ENCODE measurements at regions not wholly inside any gene's neighbourhood (a gene's known extent, or its start where the extent isn't known, plus 50 kb on each side); places are given as distances from the start of the nearest gene placed in this dataset.

DNA sequence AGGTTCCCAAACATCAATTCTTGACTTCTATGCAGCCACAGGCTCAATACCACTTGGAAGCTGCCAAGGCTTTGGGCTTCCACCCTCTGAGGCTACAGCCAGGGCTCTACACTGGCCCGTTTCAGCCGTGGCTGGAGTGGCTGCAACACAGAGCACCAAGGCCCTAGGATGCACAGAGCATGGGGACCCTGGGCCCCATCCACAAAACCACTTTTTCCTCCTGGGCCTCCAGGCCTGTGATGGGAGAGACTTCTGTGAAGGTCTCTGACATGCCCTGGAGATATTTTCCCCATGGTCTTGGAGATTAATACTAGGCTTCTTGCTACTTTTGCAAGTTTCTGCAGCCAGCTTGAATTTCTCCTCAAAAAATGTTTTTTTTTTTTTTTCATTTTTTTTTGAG, 655.4 kb upstream of the ZP4 start:
- no peak for FAIRE-seq
- CTCF ChIA-PET, result no interaction called here

GRCh38 chr1:238537641-238538040, 646.9 kb upstream of the ZP4 start:
- POLR2A ChIA-PET, result no interaction called here

More for the DNA sequence above, 655.4 kb upstream of the ZP4 start:
- H4K20me1 ChIP-seq (replicated peaks; ENCODE audit: control insufficient read depth, extremely low read depth, insufficient read depth, low read length), result no peaks in the 10 kb centered on the region
- no peaks in the 10 kb centered on the region for H3K9me1 ChIP-seq (replicated peaks; ENCODE audit: control insufficient read depth, extremely low read depth, insufficient read depth, low read length)
- POLR2A ChIA-PET, result no interaction called here
- H3K27ac ChIP-seq (ENCODE audit: insufficient read depth, low read depth, low read length), result no peak overlapping the region
- no peaks in the 10 kb centered on the region for H3K9me3 ChIP-seq (replicated peaks; ENCODE audit: control insufficient read depth, insufficient read depth, low read length)
- TF ChIP-seq POLR2A (IDR thresholded peaks at IDR 0.05; ENCODE audit: low read depth, low read length), result no peak
- H3K4me2 ChIP-seq (ENCODE audit: insufficient read depth, low read length), result no peak overlapping the region
- dilution Hi-C loops (cut with MboI; ENCODE audit: extremely low pct_ligation_motif_present, low sequenced_read_pairs) (no loop called here), intact Hi-C loops (cut with micrococcal nuclease) (no loop called here)
- H2AFZ ChIP-seq (ENCODE audit: low read depth, low read length), result no peak overlapping the region
- H3K36me3 ChIP-seq (ENCODE audit: control insufficient read depth in 2 of 2, extremely low read depth in 1 of 2, insufficient read depth in 2 of 2, low read length in 2 of 2), result no peaks in the 10 kb centered on the region
- no peaks in the 10 kb centered on the region for H3K79me2 ChIP-seq (ENCODE audit: control insufficient read depth, insufficient read depth, low read length)
- no peak overlapping the region for H3K4me3 ChIP-seq (replicated peaks in 1 of 3; ENCODE audit: insufficient read depth in 1 of 3, low read depth in 1 of 3, low read length in 3 of 3)
- H3K4me1 ChIP-seq (ENCODE audit: control insufficient read depth, extremely low read depth, insufficient read depth, low read length), result no peaks in the 10 kb centered on the region
- no peak overlapping the region for H3K9ac ChIP-seq (replicated peaks; ENCODE audit: extremely low read depth, insufficient read depth, low read length)
- no peaks in the 10 kb centered on the region for H3K27me3 ChIP-seq (ENCODE audit: control insufficient read depth in 2 of 2, insufficient read depth in 2 of 2, low read length in 2 of 2)
- BruUV-seq (replicated peaks), result no TSS peak
- no peak for DNase-seq (ENCODE audit: low read depth, low spot score)

More at GRCh38 chr1:238537641-238538040, 646.9 kb upstream of the ZP4 start:
- Histone ChIP-seq H2AFZ (ENCODE audit: low read depth, low read length) (no peak overlapping the region), H3K27ac (ENCODE audit: insufficient read depth, low read depth, low read length) (no peak overlapping the region), H3K27me3 (ENCODE audit: control insufficient read depth in 2 of 2, insufficient read depth in 2 of 2, low read length in 2 of 2) (no peaks in the 10 kb centered on the region), H3K4me1 (ENCODE audit: control insufficient read depth, extremely low read depth, insufficient read depth, low read length) (no peaks in the 10 kb centered on the region), H3K4me3 (replicated peaks in 1 of 3; ENCODE audit: insufficient read depth in 1 of 3, low read depth in 1 of 3, low read length in 3 of 3) (no peak overlapping the region), H3K36me3 (ENCODE audit: control insufficient read depth in 2 of 2, extremely low read depth in 1 of 2, insufficient read depth in 2 of 2, low read length in 2 of 2) (no peaks in the 10 kb centered on the region), H4K20me1 (replicated peaks; ENCODE audit: control insufficient read depth, extremely low read depth, insufficient read depth, low read length) (no peaks in the 10 kb centered on the region), H3K9ac (replicated peaks; ENCODE audit: extremely low read depth, insufficient read depth, low read length) (no peak overlapping the region), H3K9me1 (replicated peaks; ENCODE audit: control insufficient read depth, extremely low read depth, insufficient read depth, low read length) (no peaks in the 10 kb centered on the region), H3K4me2 (ENCODE audit: insufficient read depth, low read length) (no peak overlapping the region), H3K79me2 (ENCODE audit: control insufficient read depth, insufficient read depth, low read length) (no peaks in the 10 kb centered on the region), H3K9me3 (replicated peaks; ENCODE audit: control insufficient read depth, insufficient read depth, low read length) (no peaks in the 10 kb centered on the region)
- BruUV-seq (replicated peaks), result no TSS peak
- TF ChIP-seq JUN (IDR thresholded peaks at IDR 0.05; ENCODE audit: borderline replicate concordance, insufficient read depth, insufficient read length, low read depth) (no peak), MAX (IDR thresholded peaks at IDR 0.05; ENCODE audit: insufficient read depth, insufficient read length) (no peak), POLR2A (IDR thresholded peaks at IDR 0.05; ENCODE audit: low read depth, low read length) (no peak), MYC (IDR thresholded peaks at IDR 0.05; ENCODE audit: low read depth, low read length) (no peak), POLR2AphosphoS5 (IDR thresholded peaks at IDR 0.05; ENCODE audit: insufficient read depth, low read depth, low read length) (no peak), GATA2 (IDR thresholded peaks at IDR 0.05; ENCODE audit: insufficient read depth, insufficient read length, low read depth, low read length) (no peak), EZH2 (IDR thresholded peaks at IDR 0.05; ENCODE audit: borderline replicate concordance, low read depth, low read length, severe bottlenecking) (no peak), FOS (IDR thresholded peaks at IDR 0.05; ENCODE audit: borderline replicate concordance, insufficient read depth, low read length) (no peak)
- TF ChIP-seq, protein P1, sequence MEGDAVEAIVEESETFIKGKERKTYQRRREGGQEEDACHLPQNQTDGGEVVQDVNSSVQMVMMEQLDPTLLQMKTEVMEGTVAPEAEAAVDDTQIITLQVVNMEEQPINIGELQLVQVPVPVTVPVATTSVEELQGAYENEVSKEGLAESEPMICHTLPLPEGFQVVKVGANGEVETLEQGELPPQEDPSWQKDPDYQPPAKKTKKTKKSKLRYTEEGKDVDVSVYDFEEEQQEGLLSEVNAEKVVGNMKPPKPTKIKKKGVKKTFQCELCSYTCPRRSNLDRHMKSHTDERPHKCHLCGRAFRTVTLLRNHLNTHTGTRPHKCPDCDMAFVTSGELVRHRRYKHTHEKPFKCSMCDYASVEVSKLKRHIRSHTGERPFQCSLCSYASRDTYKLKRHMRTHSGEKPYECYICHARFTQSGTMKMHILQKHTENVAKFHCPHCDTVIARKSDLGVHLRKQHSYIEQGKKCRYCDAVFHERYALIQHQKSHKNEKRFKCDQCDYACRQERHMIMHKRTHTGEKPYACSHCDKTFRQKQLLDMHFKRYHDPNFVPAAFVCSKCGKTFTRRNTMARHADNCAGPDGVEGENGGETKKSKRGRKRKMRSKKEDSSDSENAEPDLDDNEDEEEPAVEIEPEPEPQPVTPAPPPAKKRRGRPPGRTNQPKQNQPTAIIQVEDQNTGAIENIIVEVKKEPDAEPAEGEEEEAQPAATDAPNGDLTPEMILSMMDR (IDR thresholded peaks at IDR 0.05; ENCODE audit: extremely low read depth in 1 of 2, insufficient read depth in 1 of 2, low read depth in 1 of 2, low read length in 2 of 2), result no peak
- DNase-seq (ENCODE audit: low read depth, low spot score), result no peak
- intact Hi-C loops (cut with micrococcal nuclease), result no loop called here
- CTCF ChIA-PET, result no interaction called here
- FAIRE-seq, result no peak
- dilution Hi-C loops (cut with MboI; ENCODE audit: extremely low pct_ligation_motif_present, low sequenced_read_pairs), result no loop called here

Data from endothelial cell of umbilical vein (primary cell).